ENCODE measurements at regions not wholly inside any gene's neighbourhood (a gene's known extent, or its start where the extent isn't known, plus 50 kb on each side); places are given as distances from the start of the nearest gene placed in this dataset.

GRCh38 chr12:44961887-44962286, 85.8 kb upstream of the NELL2 start:
- intact Hi-C loops (cut with micrococcal nuclease) = no loop called here
- Mint-ChIP-seq H3K27me3 (peaks cover 9% of the 10 kb centered on the region), H3K27ac (no peak overlapping the region), H3K4me1 (no peaks in the 10 kb centered on the region), H3K9me3 (peaks cover 11% of the 10 kb centered on the region), H3K4me3 (no peak overlapping the region), H3K36me3 (ENCODE audit: low read depth) (no peaks in the 10 kb centered on the region)
- DNase-seq = no peak

- Mint-ChIP-seq H3K36me3 (ENCODE audit: low read depth) (no peaks in the 10 kb centered on the region), H3K4me1 (no peaks in the 10 kb centered on the region), H3K9me3 (peaks cover 11% of the 10 kb centered on the region), H3K4me3 (no peak overlapping the region), H3K27me3 (peaks cover 9% of the 10 kb centered on the region), H3K27ac (no peak overlapping the region)
- intact Hi-C loops (cut with micrococcal nuclease) = no loop called here
- DNase-seq = no peak
Observed at GRCh38 chr12:44960856-44961255, 84.7 kb upstream of the NELL2 start.

DNA sequence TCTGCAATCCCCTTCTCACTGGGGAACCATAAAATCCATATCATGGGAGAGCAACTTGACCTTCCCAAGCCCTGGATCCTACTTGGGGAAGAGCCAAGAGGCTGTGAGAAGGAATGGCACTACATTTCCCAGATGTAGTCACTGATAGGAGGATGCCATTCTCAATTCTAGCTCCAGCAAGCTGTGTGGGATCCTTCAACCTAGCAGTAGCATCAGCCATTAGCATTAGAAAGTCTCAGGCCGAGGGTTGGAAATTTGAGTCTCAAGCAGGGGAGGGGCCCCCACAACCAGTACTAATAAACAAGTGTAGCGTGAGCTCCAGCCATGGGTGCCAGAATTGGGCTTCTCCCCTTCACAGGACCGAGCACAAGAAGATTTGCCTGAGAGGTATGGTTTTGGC, 84.3 kb upstream of the NELL2 start:
- H3K4me1 Mint-ChIP-seq = no peaks in the 10 kb centered on the region
- H3K27ac Mint-ChIP-seq = no peak overlapping the region
- H3K36me3 Mint-ChIP-seq (ENCODE audit: low read depth) = no peaks in the 10 kb centered on the region
- intact Hi-C loops (cut with micrococcal nuclease) = no loop called here
- H3K27me3 Mint-ChIP-seq = peaks cover 9% of the 10 kb centered on the region
- no peak overlapping the region for H3K4me3 Mint-ChIP-seq
- H3K9me3 Mint-ChIP-seq = peaks cover 11% of the 10 kb centered on the region
- DNase-seq = no peak

GRCh38 chr12:44947163-44947562, 71.0 kb upstream of the NELL2 start:
- Mint-ChIP-seq H3K36me3 (ENCODE audit: low read depth) (no peaks in the 10 kb centered on the region), H3K4me1 (peaks cover 3% of the 10 kb centered on the region), H3K27ac (no peak overlapping the region), H3K9me3 (no peaks in the 10 kb centered on the region), H3K4me3 (no peak overlapping the region), H3K27me3 (peaks cover 16% of the 10 kb centered on the region)
- DNase-seq = no peak
- intact Hi-C loops (cut with micrococcal nuclease) = no loop called here

- Mint-ChIP-seq H3K9me3 (no peaks in the 10 kb centered on the region), H3K36me3 (ENCODE audit: low read depth) (no peaks in the 10 kb centered on the region), H3K27me3 (peaks cover 19% of the 10 kb centered on the region), H3K27ac (no peak overlapping the region), H3K4me1 (no peaks in the 10 kb centered on the region), H3K4me3 (no peak overlapping the region)
- intact Hi-C loops (cut with micrococcal nuclease) = no loop called here
- DNase-seq = no peak
Observed at GRCh38 chr12:44942714-44943113, 66.6 kb upstream of the NELL2 start.

DNA sequence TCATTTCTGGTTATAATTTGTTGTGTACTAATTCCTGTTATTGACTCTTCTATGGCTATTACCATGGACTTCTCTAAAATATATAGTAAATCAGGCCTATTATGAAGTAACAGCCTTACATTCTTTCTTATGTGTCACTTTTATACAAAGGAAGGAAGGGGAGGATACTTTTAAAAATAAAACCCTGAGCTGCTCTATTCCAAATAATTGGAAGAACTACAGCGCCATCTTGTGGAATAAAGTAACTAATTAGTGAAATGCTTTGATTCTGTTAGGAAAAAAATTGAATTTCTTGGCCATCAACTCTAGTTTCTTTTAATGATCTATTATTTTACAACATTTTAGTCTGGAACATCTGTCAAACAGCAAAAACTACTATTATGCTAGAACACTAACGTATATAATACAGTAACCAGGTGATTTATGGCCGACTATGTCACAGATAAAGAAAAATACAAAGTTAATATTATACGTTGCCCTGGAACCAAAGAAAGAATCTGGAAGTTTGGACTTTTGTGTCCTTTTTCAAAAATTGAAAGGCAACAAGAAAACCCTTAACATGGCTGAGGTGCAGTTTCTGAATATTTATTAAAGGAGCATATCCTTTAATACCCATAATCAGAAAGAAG, 55.0 kb upstream of the NELL2 start:
- Mint-ChIP-seq H3K9me3 (no peaks in the 10 kb centered on the region), H3K4me1 (no peaks in the 10 kb centered on the region), H3K4me3 (no peak overlapping the region), H3K27me3 (peaks cover 7% of the 10 kb centered on the region), H3K36me3 (ENCODE audit: low read depth) (no peaks in the 10 kb centered on the region), H3K27ac (no peak overlapping the region)
- peak; percentile 63 for DNase-seq
- intact Hi-C loops (cut with micrococcal nuclease) = loop anchor here (1.0 to 2.0 kb wide), 4 partner anchors 119 to 916 kb away; no protein-coding TSS in a partner anchor

DNA sequence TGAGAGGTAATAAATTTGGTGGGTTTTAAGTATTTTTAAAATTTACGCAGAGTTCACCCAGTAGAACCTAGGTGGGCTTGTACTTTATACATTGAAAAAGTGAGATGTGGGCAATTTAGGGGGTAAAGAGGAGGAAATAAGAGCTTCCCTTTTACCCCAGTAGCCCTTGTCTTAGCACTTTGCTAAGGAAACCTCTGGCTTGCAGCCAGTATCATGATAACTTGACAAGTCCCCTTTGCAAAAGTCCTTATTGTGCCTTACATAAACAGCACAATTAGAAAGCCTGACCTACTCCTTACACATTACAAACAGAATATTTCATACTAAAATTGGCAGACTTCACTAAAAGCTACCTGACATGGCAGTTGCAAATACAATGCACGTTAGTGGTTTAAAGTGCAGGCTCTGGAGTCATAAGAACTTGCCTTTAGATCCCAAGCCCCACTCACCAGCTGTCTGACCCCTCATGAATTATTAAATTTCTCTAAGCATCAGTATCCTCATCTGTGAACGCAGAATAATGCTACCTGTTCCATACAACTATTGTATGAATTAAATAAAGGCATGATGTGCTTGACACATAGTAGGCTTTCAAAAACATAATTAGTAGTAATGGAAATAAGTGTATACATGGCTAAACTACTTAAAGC, 53.2 kb upstream of the NELL2 start:
- Mint-ChIP-seq H3K4me1 (no peaks in the 10 kb centered on the region), H3K36me3 (ENCODE audit: low read depth) (no peaks in the 10 kb centered on the region), H3K27me3 (peaks cover 4% of the 10 kb centered on the region), H3K9me3 (no peaks in the 10 kb centered on the region), H3K27ac (no peak overlapping the region), H3K4me3 (no peak overlapping the region)
- DNase-seq = no peak
- intact Hi-C loops (cut with micrococcal nuclease) = no loop called here
